Neural cell (in vitro differentiated cells): ENCODE measurements at regions not wholly inside any gene's neighbourhood (a gene's known extent, or its start where the extent isn't known, plus 50 kb on each side); places are given as distances from the start of the nearest gene placed in this dataset.

ENCODE experiments used
- H2AFZ ChIP-seq: fragments of 200-600, 300-800 bp; sonication (generic), shearing (Covaris generic); 2 replicates; pipeline ENCODE4 v1.6.0; 2014; ENCODE audit warnings: low read depth, mild to moderate bottlenecking, antibody characterized with exemption, low read length, moderate library complexity
- H3F3A ChIP-seq: fragments of 200-600 bp; shearing (Covaris generic); 2 replicates; pipeline ENCODE4 v1.6.1; 2016; ENCODE audit warnings: mild to moderate bottlenecking, moderate library complexity, mixed read lengths, antibody characterized with exemption, low read length; ENCODE audit not compliant: insufficient read depth, poor library complexity, severe bottlenecking
- H3K27ac ChIP-seq: fragments of 200-600, 300-800 bp; sonication (generic), shearing (Covaris generic); 2 replicates; pipeline ENCODE4 v1.5.1; 2014; ENCODE audit warnings: mild to moderate bottlenecking, low read length, moderate library complexity
- H3K27me3 ChIP-seq: fragments of 300-800, 200-600 bp; sonication (generic), shearing (Covaris generic); 2 replicates; pipeline ENCODE4 v1.6.0; 2014; ENCODE audit warnings: mild to moderate bottlenecking, low read depth, low read length, moderate library complexity; ENCODE audit not compliant: insufficient read depth
- H3K36me3 ChIP-seq: fragments of 300-800, 200-600 bp; sonication (generic), shearing (Covaris generic); 2 replicates; pipeline ENCODE4 v1.5.1; 2014; ENCODE audit warnings: mild to moderate bottlenecking, antibody characterized with exemption, low read length, moderate library complexity; ENCODE audit not compliant: insufficient read depth
- H3K4me2 ChIP-seq: fragments of 300-800, 200-600 bp; sonication (generic), shearing (Covaris generic); 2 replicates; pipeline ENCODE4 v1.6.0; 2014; ENCODE audit warnings: mild to moderate bottlenecking, low read length
- H3K4me3 ChIP-seq: fragments of 300-800, 200-600 bp; sonication (generic), shearing (Covaris generic); 2 replicates; pipeline ENCODE4 v1.5.1; 2014; ENCODE audit warnings: mild to moderate bottlenecking, low read length, moderate library complexity
- H3K79me2 ChIP-seq: fragments of 200-600 bp; shearing (Covaris generic); replicated peaks from 2 replicates; pipeline ENCODE4 v1.6.0; 2014; ENCODE audit warnings: mild to moderate bottlenecking, low read length, moderate library complexity; ENCODE audit not compliant: insufficient read depth
- H3K9ac ChIP-seq: fragments of 300-800, 200-600 bp; sonication (generic), shearing (Covaris generic); 2 replicates; pipeline ENCODE4 v1.6.1; 2016; ENCODE audit warnings: mild to moderate bottlenecking, low read length, mixed read lengths
- H3K9me2 ChIP-seq: fragments of 200-600 bp; shearing (Covaris generic); 2 replicates; pipeline ENCODE4 v1.6.1; 2016; ENCODE audit warnings: mild to moderate bottlenecking, low read length, mixed read lengths; ENCODE audit not compliant: insufficient read depth
- H3K9me3 ChIP-seq: fragments of 200-600, 300-800 bp; sonication (generic), shearing (Covaris generic); 2 replicates; pipeline ENCODE4 v1.6.1; 2016; ENCODE audit warnings: mild to moderate bottlenecking, mixed run types, low read length, moderate library complexity, mixed read lengths
- H4K20me1 ChIP-seq: fragments of 200-600 bp; shearing (Covaris generic); 2 replicates; pipeline ENCODE4 v1.6.1; 2016; ENCODE audit warnings: mild to moderate bottlenecking, mixed run types; ENCODE audit not compliant: insufficient read depth
- CTCF ChIP-seq: fragments of 450-650 bp; IDR thresholded peaks from 2 replicates; pipeline ENCODE4 v1.5.1; 2014; ENCODE audit warnings: antibody characterized with exemption, mild to moderate bottlenecking, moderate library complexity; ENCODE audit not compliant: poor library complexity, severe bottlenecking
- EP300 ChIP-seq: fragments of 450-650 bp; conservative IDR thresholded peaks from 2 replicates; pipeline ENCODE4 v1.6.1; 2014; ENCODE audit warnings: antibody characterized with exemption, mild to moderate bottlenecking, moderate library complexity; ENCODE audit not compliant: poor library complexity, severe bottlenecking
- EZH2 ChIP-seq: fragments of 200-600, 300-800 bp; shearing (Covaris generic), sonication (generic); IDR thresholded peaks from 2 replicates; pipeline ENCODE4 v1.6.1; 2014; ENCODE audit warnings: antibody characterized with exemption, low read length, borderline replicate concordance, mild to moderate bottlenecking; ENCODE audit not compliant: insufficient read depth, poor library complexity, severe bottlenecking
- MXI1 ChIP-seq: fragments of 450-650 bp; conservative IDR thresholded peaks from 2 replicates; pipeline ENCODE4 v1.6.1; 2014; ENCODE audit warnings: antibody characterized with exemption, mild to moderate bottlenecking; ENCODE audit not compliant: poor library complexity, severe bottlenecking
- POLR2AphosphoS5 ChIP-seq: IDR thresholded peaks from 2 replicates; pipeline ENCODE4 v1.6.1; 2012
- RAD21 ChIP-seq: fragments of 450-650 bp; conservative IDR thresholded peaks from 2 replicates; pipeline ENCODE4 v1.6.1; 2014; ENCODE audit warnings: antibody characterized with exemption, mild to moderate bottlenecking, moderate library complexity
- REST ChIP-seq: IDR thresholded peaks from 2 replicates; pipeline ENCODE4 v1.6.1; 2012; ENCODE audit warnings: borderline replicate concordance

GRCh38 chr4:148749403-148749802 lies 307.2 kb upstream of the NR3C2 start:
- Histone ChIP-seq H3K4me2 (no peak overlapping the region), H4K20me1 (no peaks in the 10 kb centered on the region), H3F3A (no peaks in the 10 kb centered on the region), H3K9ac (no peak overlapping the region), H3K79me2 (no peaks in the 10 kb centered on the region), H2AFZ (no peak overlapping the region), H3K27ac (no peak overlapping the region), H3K36me3 (no peaks in the 10 kb centered on the region), H3K27me3 (no peaks in the 10 kb centered on the region), H3K9me2 (no peaks in the 10 kb centered on the region), H3K4me3 (no peak overlapping the region), H3K9me3 (no peaks in the 10 kb centered on the region)
- no peak for TF ChIP-seq POLR2AphosphoS5
- TF ChIP-seq CTCF = no peak
- no peak for TF ChIP-seq EZH2
- no peak for TF ChIP-seq REST
- TF ChIP-seq RAD21 = no peak

- Histone ChIP-seq H3K9ac (no peak overlapping the region), H3K9me2 (no peaks in the 10 kb centered on the region), H3K27ac (no peak overlapping the region), H3K27me3 (no peaks in the 10 kb centered on the region), H3K36me3 (no peaks in the 10 kb centered on the region), H3K4me3 (no peak overlapping the region), H3K4me2 (no peak overlapping the region), H3K79me2 (no peaks in the 10 kb centered on the region), H4K20me1 (no peaks in the 10 kb centered on the region), H3K9me3 (no peaks in the 10 kb centered on the region), H2AFZ (no peak overlapping the region), H3F3A (no peaks in the 10 kb centered on the region)
- TF ChIP-seq CTCF (no peak), MXI1 (no peak), EP300 (peak; percentile 40)
Observed at GRCh38 chr4:148747721-148748268, 305.6 kb upstream of the NR3C2 start.
